ENCODE measurements at regions not wholly inside any gene's neighbourhood (a gene's known extent, or its start where the extent isn't known, plus 50 kb on each side); places are given as distances from the start of the nearest gene placed in this dataset.
"Not testable (repeated sequence)": the region's sequence is repeated elsewhere in the genome, so short reads cannot be mapped to it uniquely, and the experiment has no call there.

DNA sequence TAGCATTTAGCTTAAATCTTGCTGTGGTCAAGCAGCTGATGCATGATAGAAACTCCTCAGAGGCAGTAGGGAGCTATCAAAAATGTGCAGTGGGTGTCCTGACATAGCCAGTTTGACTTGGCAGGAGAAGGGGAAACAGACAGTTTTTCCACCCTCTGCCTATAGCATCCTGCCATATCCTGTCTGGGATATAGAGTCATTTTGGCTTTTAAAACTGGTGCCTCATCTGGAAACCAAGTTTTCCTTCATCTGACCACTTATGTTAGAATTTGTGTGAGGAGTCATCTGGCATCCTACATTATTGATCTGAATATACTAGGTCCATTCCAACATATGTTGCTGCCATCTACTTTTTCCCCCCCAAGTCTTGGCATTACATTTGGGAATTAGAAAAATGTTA is 284.1 kb downstream of the CD109 start:
- TF ChIP-seq, protein P1, sequence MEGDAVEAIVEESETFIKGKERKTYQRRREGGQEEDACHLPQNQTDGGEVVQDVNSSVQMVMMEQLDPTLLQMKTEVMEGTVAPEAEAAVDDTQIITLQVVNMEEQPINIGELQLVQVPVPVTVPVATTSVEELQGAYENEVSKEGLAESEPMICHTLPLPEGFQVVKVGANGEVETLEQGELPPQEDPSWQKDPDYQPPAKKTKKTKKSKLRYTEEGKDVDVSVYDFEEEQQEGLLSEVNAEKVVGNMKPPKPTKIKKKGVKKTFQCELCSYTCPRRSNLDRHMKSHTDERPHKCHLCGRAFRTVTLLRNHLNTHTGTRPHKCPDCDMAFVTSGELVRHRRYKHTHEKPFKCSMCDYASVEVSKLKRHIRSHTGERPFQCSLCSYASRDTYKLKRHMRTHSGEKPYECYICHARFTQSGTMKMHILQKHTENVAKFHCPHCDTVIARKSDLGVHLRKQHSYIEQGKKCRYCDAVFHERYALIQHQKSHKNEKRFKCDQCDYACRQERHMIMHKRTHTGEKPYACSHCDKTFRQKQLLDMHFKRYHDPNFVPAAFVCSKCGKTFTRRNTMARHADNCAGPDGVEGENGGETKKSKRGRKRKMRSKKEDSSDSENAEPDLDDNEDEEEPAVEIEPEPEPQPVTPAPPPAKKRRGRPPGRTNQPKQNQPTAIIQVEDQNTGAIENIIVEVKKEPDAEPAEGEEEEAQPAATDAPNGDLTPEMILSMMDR (IDR thresholded peaks at IDR 0.05; ENCODE audit: control extremely low read depth, extremely low read depth, low read depth, missing control alignments), result no peak
- POLR2A ChIA-PET, result no interaction called here

DNA sequence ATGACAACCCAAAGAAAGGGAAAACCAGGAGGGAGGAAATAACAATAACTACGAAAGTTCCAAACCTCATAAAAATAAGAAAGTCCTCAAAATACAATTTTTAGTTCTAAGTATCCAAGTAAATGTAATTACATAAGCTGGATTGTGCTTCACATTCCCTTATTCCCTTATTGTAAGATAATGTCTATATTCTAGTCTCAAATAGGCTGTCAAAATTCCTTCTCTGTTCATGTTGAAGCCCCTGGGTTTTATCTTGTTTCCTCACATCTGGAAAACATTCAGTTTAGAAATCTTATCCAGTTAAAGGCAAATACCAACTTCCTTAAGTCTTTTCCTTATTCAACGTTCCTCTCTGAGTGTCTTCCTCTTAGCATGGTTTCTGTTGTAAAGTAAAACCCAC is 282.3 kb downstream of the CD109 start:
- TF ChIP-seq, protein P1 (IDR thresholded peaks at IDR 0.05; ENCODE audit: control extremely low read depth, extremely low read depth, low read depth, missing control alignments), result no peak
- ChIA-PET POLR2A (no interaction called here), CTCF (interaction anchor here (1.7 kb wide), 1 partner anchor 10 kb away, joined by 4 read pairs; no protein-coding TSS in a partner anchor)
- no peak for DNase-seq (ENCODE audit: extremely low spot score)

More for the DNA sequence above, 284.1 kb downstream of the CD109 start:
- CTCF ChIA-PET, result interaction anchor here (0.9 to 1.6 kb wide), 6 partner anchors 10 to 1230 kb away, joined by 3 read pairs; no protein-coding TSS in a partner anchor
- DNase-seq (ENCODE audit: extremely low spot score), result no peak

DNA sequence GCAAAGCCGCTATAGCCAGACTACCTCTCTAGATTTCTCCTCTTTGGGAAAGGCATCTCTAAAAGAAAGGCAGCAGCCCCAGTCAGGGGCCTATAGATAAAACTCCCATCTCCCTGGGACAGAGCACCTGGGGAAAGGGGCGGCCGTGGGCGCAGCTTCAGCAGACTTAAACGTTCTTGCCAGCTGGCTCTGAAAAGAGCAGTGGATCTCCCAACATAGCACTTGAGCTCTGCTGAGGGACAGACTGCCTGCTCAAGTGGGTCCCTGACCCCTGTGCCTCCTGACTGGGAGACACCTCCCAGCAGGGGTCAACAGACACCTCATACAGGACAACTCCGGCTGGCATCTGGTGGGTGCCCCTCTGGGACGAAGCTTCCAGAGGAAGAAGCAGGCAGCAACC is 276.5 kb downstream of the CD109 start:
- POLR2A ChIA-PET; DNase-seq (ENCODE audit: extremely low spot score): not testable (repeated sequence)
- CTCF ChIA-PET, result interaction anchor here (2.3 to 2.6 kb wide), 2 partner anchors 12 to 1236 kb away, joined by 6 read pairs; no protein-coding TSS in a partner anchor

DNA sequence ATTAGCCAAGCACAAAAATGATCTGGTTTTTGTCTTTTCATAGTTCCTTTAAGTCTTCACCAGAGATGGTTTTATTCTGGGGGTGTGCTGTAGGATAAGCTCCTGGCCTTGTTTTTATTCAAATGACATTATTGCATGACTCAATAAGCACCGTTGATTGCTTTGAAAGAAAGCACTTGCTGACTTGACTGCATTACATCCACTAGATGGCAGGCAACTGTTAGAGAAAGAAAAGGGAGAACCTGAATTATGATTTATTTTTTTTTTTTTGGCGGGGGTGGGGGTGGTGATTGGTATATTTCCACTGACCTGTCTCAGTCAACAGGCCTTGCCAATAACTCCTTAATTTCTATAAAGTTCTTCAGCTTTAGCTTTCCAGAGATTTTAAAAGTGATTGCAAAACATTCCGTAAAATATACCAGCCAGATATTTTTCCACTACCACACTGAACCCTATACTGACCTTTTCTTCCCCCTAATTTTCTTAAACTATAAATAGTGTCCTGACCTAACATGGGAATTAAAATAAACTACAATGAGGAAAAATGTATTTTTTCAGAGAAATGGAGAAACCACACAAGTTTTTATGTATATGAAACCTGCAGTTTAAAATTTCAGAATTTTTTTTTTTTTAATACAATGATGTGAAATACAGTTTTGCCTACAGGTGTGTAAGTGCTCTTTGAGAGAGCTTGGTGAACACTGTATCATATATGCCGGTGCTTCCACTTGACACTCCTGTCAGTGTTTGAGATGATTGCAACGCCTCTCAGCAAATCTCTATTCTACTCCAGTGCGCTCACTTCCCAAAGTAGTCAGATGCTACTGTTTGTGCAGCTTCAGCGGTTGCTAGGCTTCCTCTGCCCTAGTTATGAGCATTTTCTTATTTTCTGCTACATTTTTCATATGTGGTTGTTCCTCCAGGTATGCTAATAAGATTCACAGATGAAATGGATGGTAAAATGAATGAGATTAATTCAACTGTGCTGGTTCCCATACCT is 274.3 kb downstream of the CD109 start:
- POLR2A ChIA-PET, result no interaction called here
- CTCF ChIA-PET, result interaction anchor here (0.8 to 2.6 kb wide), 6 partner anchors 10 to 1240 kb away, joined by 3 to 6 read pairs (median 3); no protein-coding TSS in a partner anchor
- peak; percentile 11 for DNase-seq (ENCODE audit: extremely low spot score)
- TF ChIP-seq, protein P1 (IDR thresholded peaks at IDR 0.05; ENCODE audit: control extremely low read depth, extremely low read depth, low read depth, missing control alignments), result peak; percentile 43

DNA sequence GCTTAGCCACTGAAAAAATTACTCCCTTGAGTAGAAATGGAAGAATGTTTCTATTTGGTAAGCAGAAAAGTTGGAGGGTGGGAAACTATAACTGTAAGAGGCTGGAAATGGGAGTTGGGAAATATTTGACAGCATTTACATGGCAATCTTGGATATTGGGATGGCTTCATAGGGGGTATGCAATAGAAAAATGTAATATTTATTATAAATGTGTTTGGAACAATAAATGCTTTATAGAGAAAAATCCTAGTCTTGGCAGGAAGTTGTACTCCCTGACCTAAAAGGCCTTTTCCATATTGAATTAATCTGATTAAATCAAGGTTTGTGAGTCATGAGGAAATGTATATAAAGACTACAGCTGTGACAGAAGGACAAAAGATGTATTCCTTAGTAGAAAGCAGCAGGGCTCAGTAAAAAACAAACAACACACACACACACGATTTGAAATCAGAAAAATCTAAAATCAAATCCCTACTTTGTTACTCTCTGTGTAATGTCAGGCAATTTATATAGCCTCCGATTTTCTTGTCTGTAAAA is 272.3 kb downstream of the CD109 start:
- POLR2A ChIA-PET, result no interaction called here
- TF ChIP-seq, protein P1 (IDR thresholded peaks at IDR 0.05; ENCODE audit: control extremely low read depth, extremely low read depth, low read depth, missing control alignments), result no peak
- DNase-seq (ENCODE audit: extremely low spot score), result no peak
- CTCF ChIA-PET, result interaction anchor here (1.0 to 1.6 kb wide), 3 partner anchors 10 to 1242 kb away, joined by 3 to 4 read pairs (median 3); no protein-coding TSS in a partner anchor

DNA sequence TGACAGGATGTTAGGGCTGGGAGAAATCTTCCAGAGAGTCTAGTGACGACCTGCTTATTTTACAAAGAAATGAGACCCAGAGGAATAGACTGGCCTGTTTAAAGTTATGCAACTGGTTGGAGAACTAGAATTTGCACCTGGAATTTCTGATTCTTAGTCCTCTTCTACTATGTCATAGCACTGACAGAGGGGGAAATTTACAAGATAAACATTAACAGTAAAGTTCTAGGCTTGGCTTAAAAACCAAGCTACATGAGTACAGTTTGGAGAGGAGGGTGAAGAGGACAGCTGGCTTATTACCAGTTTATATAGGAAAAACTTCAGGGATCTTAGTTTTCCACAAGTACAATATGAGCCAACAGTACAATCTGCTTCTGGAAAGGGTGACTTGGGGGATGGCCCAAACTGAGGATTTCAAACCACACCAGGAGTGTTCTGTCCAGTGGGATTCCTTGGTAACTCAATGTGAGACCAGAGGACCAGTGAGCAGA is 269.6 kb downstream of the CD109 start:
- TF ChIP-seq, protein P1 (IDR thresholded peaks at IDR 0.05; ENCODE audit: control extremely low read depth, extremely low read depth, low read depth, missing control alignments), result no peak
- ChIA-PET CTCF (interaction anchor here (1.3 kb wide), 1 partner anchor 1246 kb away, joined by 3 read pairs; no protein-coding TSS in a partner anchor), POLR2A (no interaction called here)
- DNase-seq (ENCODE audit: extremely low spot score), result no peak

Measured in GM10248 (cell line).